ENCODE measurements at regions not wholly inside any gene's neighbourhood (a gene's known extent, or its start where the extent isn't known, plus 50 kb on each side); places are given as distances from the start of the nearest gene placed in this dataset.

DNA sequence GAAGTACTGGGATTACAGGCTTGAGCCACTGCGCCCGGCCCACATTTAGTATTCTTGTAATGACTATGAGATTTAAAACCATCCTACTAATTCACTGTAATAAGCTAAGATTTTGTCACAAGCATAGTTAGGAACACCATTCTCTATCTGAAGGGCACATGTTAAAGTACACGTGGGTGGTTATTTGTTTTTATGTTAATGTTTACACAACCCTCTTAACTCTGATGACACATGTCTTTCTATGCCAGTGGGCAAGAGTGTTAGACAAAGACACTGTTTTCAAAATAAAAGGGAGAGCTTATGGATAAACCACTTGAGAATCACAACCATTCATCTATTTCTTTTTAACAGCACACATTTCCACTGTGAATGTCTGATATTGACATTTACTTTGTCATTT, 537.6 kb upstream of the IL12A start:
- Histone ChIP-seq H3K27ac (no peak overlapping the region), H3K36me3 (no peaks in the 10 kb centered on the region), H3K27me3 (no peaks in the 10 kb centered on the region), H3K4me1 (no peaks in the 10 kb centered on the region), H3K4me3 (no peak overlapping the region), H3K9me3 (no peaks in the 10 kb centered on the region)
- no peak for TF ChIP-seq POLR2AphosphoS5 (IDR thresholded peaks at IDR 0.05)
- TF ChIP-seq, protein P1, sequence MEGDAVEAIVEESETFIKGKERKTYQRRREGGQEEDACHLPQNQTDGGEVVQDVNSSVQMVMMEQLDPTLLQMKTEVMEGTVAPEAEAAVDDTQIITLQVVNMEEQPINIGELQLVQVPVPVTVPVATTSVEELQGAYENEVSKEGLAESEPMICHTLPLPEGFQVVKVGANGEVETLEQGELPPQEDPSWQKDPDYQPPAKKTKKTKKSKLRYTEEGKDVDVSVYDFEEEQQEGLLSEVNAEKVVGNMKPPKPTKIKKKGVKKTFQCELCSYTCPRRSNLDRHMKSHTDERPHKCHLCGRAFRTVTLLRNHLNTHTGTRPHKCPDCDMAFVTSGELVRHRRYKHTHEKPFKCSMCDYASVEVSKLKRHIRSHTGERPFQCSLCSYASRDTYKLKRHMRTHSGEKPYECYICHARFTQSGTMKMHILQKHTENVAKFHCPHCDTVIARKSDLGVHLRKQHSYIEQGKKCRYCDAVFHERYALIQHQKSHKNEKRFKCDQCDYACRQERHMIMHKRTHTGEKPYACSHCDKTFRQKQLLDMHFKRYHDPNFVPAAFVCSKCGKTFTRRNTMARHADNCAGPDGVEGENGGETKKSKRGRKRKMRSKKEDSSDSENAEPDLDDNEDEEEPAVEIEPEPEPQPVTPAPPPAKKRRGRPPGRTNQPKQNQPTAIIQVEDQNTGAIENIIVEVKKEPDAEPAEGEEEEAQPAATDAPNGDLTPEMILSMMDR (IDR thresholded peaks at IDR 0.05), result no peak
- no peak for TF ChIP-seq POLR2A (IDR thresholded peaks at IDR 0.05)
- TF ChIP-seq EP300 (IDR thresholded peaks at IDR 0.05), result no peak
- WGBS, 2 donors (ENCODE audit: low coverage in 1 of 2), result 69 to 89% methylated on average over 3 of the region's 3 CpGs
- ATAC-seq, result no peak

DNA sequence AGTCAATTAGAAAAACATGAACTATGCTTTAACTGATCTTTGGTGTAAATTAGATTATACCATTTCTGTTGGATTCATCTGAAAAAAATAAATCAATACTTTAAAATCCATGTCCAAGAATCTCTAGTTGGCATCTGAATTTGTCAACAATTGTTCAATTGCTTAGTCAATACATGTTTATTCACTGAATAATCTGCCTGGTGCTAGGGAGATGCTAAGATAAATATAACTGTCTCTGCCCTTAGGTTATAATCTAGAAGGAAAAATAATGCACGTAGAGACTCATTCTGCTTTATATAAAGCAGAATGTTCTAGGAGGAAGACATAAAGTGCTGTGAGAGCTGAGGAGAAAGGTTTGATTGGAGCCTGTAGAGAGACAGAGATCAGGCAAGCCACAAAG, 537.2 kb upstream of the IL12A start:
- no peaks in the 10 kb centered on the region for H3K9me3 ChIP-seq
- no peak for ATAC-seq
- no peak overlapping the region for H3K27ac ChIP-seq
- H3K36me3 ChIP-seq, result no peaks in the 10 kb centered on the region
- H3K4me3 ChIP-seq, result no peak overlapping the region
- no peaks in the 10 kb centered on the region for H3K4me1 ChIP-seq
- H3K27me3 ChIP-seq, result no peaks in the 10 kb centered on the region
- TF ChIP-seq POLR2A (IDR thresholded peaks at IDR 0.05), result no peak
- TF ChIP-seq EP300 (IDR thresholded peaks at IDR 0.05), result no peak
- no peak for TF ChIP-seq POLR2AphosphoS5 (IDR thresholded peaks at IDR 0.05)
- TF ChIP-seq, protein P1 (IDR thresholded peaks at IDR 0.05), result no peak
- 37 to 60% methylated on average over 1 of the region's 1 CpG for WGBS, 2 donors (ENCODE audit: low coverage in 1 of 2)

GRCh38 chr3:159453036-159453435, 535.6 kb upstream of the IL12A start:
- Histone ChIP-seq H3K9me3 (no peaks in the 10 kb centered on the region), H3K36me3 (no peaks in the 10 kb centered on the region), H3K27ac (no peak overlapping the region), H3K27me3 (no peaks in the 10 kb centered on the region), H3K4me3 (no peak overlapping the region), H3K4me1 (no peaks in the 10 kb centered on the region)
- no peak for TF ChIP-seq EP300 (IDR thresholded peaks at IDR 0.05)
- TF ChIP-seq, protein P1 (IDR thresholded peaks at IDR 0.05), result no peak
- no peak for TF ChIP-seq POLR2AphosphoS5 (IDR thresholded peaks at IDR 0.05)
- no peak for TF ChIP-seq POLR2A (IDR thresholded peaks at IDR 0.05)
- WGBS, 2 donors (ENCODE audit: low coverage in 1 of 2), result 89 to 93% methylated on average over 3 to 5 of the region's 5 CpGs
- no peak for ATAC-seq

GRCh38 chr3:159453945-159454344, 534.7 kb upstream of the IL12A start:
- WGBS, 2 donors (ENCODE audit: low coverage in 1 of 2), result 20 to 57% methylated on average over 1 of the region's 2 CpGs
- Histone ChIP-seq H3K27ac (no peak overlapping the region), H3K4me1 (no peaks in the 10 kb centered on the region), H3K9me3 (no peaks in the 10 kb centered on the region), H3K4me3 (no peak overlapping the region), H3K36me3 (no peaks in the 10 kb centered on the region), H3K27me3 (no peaks in the 10 kb centered on the region)
- no peak for TF ChIP-seq POLR2AphosphoS5 (IDR thresholded peaks at IDR 0.05)
- TF ChIP-seq POLR2A (IDR thresholded peaks at IDR 0.05), result no peak
- TF ChIP-seq, protein P1 (IDR thresholded peaks at IDR 0.05), result no peak
- TF ChIP-seq EP300 (IDR thresholded peaks at IDR 0.05), result no peak
- no peak for ATAC-seq

DNA sequence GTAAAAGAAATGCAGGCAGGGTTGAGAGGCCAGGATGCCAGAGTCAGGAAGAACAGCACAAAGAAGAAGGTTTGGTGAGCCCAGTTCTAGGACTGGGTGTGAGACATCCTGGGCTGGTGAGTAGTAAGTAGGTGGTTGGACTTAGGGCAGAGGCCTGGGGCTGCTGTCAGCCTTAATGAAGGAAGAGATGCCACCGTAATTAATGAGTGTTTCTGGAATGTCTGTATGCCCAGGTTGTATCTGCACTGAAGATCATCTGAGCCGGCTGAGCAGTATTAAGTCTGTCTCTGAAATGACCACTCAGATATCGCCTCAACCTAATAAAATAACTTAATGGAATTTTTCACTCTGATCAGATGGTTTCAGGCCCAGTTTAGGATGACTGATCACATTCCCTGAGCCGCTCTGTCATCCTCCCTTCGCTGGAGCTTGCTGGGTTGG, 532.9 kb upstream of the IL12A start:
- WGBS, 2 donors (ENCODE audit: low coverage in 1 of 2), result 76 to 79% methylated on average over 5 of the region's 5 CpGs
- Histone ChIP-seq H3K27me3 (no peaks in the 10 kb centered on the region), H3K36me3 (no peaks in the 10 kb centered on the region), H3K9me3 (no peaks in the 10 kb centered on the region), H3K27ac (no peak overlapping the region), H3K4me3 (no peak overlapping the region), H3K4me1 (no peaks in the 10 kb centered on the region)
- ATAC-seq, result no peak
- TF ChIP-seq, protein P1 (IDR thresholded peaks at IDR 0.05), result no peak
- TF ChIP-seq EP300 (IDR thresholded peaks at IDR 0.05) (no peak), POLR2A (IDR thresholded peaks at IDR 0.05) (no peak), POLR2AphosphoS5 (IDR thresholded peaks at IDR 0.05) (no peak)

Data from gastroesophageal sphincter (tissue), 4 donors.